GM23338 (cell line): ENCODE measurements at regions not wholly inside any gene's neighbourhood (a gene's known extent, or its start where the extent isn't known, plus 50 kb on each side); places are given as distances from the start of the nearest gene placed in this dataset.

Experiments
- CREB1 ChIP-seq: fragments of 250-450 bp; sonication (Bioruptor Pico); IDR thresholded peaks from 2 replicates; pipeline ENCODE4 v1.5.0; 2020; ENCODE audit warnings: low read depth, mild to moderate bottlenecking, moderate library complexity
- CTCF ChIP-seq, 2 experiments: fragments of 200-600 bp in 1 of 2; sonication (generic) in 1 of 2; conservative IDR thresholded peaks; 2 replicates each; pipeline versions ENCODE4 v1.5.1 to v1.6.1; 2016 to 2017; ENCODE audit warnings: antibody characterized with exemption in 2 of 2, low read depth in 2 of 2, mild to moderate bottlenecking in 2 of 2, moderate library complexity in 1 of 2
- EZH2 ChIP-seq: fragments of 200-600 bp; sonication (generic); IDR thresholded peaks from one replicate; pipeline ENCODE4 v1.8.0; 2017; ENCODE audit warnings: antibody characterized with exemption, mild to moderate bottlenecking, low read depth; ENCODE audit not compliant: unreplicated experiment
- EZH2phosphoT487 ChIP-seq: fragments of 200-600 bp; sonication (generic); IDR thresholded peaks from one replicate; pipeline ENCODE4 v1.8.1; 2018; ENCODE audit warnings: antibody characterized with exemption; ENCODE audit not compliant: unreplicated experiment
- JUNB ChIP-seq: IDR thresholded peaks from one replicate; pipeline ENCODE4 v1.6.1; 2016; ENCODE audit warnings: antibody characterized with exemption; ENCODE audit not compliant: unreplicated experiment
- NANOG ChIP-seq: IDR thresholded peaks from 2 replicates; pipeline ENCODE4 v1.6.1; 2016; ENCODE audit warnings: antibody characterized with exemption, borderline replicate concordance
- POLR2AphosphoS5 ChIP-seq: IDR thresholded peaks from 2 replicates; pipeline ENCODE4 v1.6.1; 2016; ENCODE audit warnings: antibody characterized with exemption, low read depth
- ZNF331 ChIP-seq: fragments of 250-450 bp; sonication (Bioruptor Pico); IDR thresholded peaks from 2 replicates; pipeline ENCODE4 v1.5.0; 2020; ENCODE audit warnings: low read depth, mild to moderate bottlenecking, moderate library complexity
- TF ChIP-seq, protein P1 (sequence below): IDR thresholded peaks from one replicate; pipeline ENCODE4 v1.6.1; 2018; ENCODE audit warnings: antibody characterized with exemption; ENCODE audit not compliant: unreplicated experiment
- TF ChIP-seq, protein P2 (sequence below): IDR thresholded peaks from 2 replicates; pipeline ENCODE4 v1.6.1; 2016; ENCODE audit warnings: antibody characterized with exemption

DNA sequence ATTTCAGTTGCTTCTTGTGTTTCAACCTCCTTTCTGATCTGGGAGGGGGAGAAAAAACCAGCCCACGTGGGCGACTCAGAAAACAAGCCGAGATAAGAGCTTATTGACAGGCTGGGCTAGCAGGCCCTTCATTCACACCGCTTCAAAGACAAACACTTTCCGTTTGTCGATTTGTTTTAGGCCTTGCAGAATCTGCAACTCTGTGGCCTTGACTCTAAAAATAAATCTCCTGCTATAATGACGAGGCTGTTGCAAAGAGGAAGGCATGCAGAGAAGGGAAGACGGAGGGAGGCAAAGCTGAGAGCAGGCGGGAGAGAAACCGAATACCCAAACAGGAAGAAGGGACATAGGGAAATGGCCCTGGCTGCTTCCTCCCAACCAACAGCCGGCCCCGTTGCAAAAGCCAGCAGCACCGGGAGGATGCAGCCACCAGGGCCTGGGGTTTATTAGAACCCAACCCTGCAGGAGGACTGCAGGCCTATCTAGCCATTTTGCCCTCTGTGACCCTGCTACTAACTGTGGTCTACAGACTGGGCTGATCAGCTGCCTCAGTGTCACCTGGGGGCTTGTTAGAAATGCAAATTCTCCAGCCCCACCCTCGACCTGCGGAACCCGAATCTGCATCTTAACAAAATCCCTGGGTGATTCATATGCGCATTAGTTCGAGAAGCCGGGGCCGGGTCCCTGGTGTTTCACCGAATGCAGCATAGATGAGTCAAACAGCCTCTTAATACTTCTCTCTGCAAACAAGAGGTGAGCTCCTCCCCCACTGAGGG lies 325.5 kb downstream of the BCOR start:
- no peak for TF ChIP-seq CTCF (conservative IDR thresholded peaks at IDR 0.05; ENCODE audit: low read depth in 2 of 2)
- no peak for TF ChIP-seq POLR2AphosphoS5
- no peak for TF ChIP-seq JUNB
- no peak for TF ChIP-seq EZH2
- TF ChIP-seq, protein P1, sequence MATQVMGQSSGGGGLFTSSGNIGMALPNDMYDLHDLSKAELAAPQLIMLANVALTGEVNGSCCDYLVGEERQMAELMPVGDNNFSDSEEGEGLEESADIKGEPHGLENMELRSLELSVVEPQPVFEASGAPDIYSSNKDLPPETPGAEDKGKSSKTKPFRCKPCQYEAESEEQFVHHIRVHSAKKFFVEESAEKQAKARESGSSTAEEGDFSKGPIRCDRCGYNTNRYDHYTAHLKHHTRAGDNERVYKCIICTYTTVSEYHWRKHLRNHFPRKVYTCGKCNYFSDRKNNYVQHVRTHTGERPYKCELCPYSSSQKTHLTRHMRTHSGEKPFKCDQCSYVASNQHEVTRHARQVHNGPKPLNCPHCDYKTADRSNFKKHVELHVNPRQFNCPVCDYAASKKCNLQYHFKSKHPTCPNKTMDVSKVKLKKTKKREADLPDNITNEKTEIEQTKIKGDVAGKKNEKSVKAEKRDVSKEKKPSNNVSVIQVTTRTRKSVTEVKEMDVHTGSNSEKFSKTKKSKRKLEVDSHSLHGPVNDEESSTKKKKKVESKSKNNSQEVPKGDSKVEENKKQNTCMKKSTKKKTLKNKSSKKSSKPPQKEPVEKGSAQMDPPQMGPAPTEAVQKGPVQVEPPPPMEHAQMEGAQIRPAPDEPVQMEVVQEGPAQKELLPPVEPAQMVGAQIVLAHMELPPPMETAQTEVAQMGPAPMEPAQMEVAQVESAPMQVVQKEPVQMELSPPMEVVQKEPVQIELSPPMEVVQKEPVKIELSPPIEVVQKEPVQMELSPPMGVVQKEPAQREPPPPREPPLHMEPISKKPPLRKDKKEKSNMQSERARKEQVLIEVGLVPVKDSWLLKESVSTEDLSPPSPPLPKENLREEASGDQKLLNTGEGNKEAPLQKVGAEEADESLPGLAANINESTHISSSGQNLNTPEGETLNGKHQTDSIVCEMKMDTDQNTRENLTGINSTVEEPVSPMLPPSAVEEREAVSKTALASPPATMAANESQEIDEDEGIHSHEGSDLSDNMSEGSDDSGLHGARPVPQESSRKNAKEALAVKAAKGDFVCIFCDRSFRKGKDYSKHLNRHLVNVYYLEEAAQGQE, result no peak
- TF ChIP-seq EZH2phosphoT487, result no peak
- TF ChIP-seq CREB1 (CRISPR knock-in tag), result no peak
- TF ChIP-seq, protein P2, sequence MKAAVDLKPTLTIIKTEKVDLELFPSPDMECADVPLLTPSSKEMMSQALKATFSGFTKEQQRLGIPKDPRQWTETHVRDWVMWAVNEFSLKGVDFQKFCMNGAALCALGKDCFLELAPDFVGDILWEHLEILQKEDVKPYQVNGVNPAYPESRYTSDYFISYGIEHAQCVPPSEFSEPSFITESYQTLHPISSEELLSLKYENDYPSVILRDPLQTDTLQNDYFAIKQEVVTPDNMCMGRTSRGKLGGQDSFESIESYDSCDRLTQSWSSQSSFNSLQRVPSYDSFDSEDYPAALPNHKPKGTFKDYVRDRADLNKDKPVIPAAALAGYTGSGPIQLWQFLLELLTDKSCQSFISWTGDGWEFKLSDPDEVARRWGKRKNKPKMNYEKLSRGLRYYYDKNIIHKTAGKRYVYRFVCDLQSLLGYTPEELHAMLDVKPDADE, result no peak
- no peak for TF ChIP-seq NANOG
- no peak for TF ChIP-seq ZNF331 (CRISPR knock-in tag)
